ENCODE measurements at regions not wholly inside any gene's neighbourhood (a gene's known extent, or its start where the extent isn't known, plus 50 kb on each side); places are given as distances from the start of the nearest gene placed in this dataset.
"Not testable (repeated sequence)": the region's sequence is repeated elsewhere in the genome, so short reads cannot be mapped to it uniquely, and the experiment has no call there.

DNA sequence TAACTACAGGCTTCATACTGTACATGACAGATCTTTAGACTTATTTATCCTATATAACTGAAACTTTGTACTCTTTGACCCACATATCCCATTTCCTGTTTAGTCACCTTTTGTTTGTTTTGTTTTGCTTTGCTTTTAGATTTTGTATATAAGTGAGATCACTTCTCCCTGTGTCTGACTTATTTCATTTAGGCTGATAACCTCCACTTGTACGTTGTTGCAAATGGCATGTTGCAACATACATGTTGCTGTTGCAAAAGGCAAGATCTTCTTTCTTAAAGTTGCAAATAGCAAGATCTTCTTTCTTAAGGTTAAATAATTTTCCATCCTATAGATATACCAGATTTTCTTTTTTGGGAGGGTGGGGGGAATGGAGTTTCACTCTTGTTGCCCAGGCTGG, 341.5 kb downstream of the OTUD1 start:
- no peaks in the 10 kb centered on the region for H3K27me3 ChIP-seq
- H3K36me3 ChIP-seq, result no peaks in the 10 kb centered on the region
- H3K4me1 ChIP-seq, result no peaks in the 10 kb centered on the region
- H3K4me3 ChIP-seq, result no peak overlapping the region
- H3K27ac ChIP-seq, result no peak overlapping the region
- no peak for TF ChIP-seq EP300 (IDR thresholded peaks at IDR 0.05)
- TF ChIP-seq, protein P1, sequence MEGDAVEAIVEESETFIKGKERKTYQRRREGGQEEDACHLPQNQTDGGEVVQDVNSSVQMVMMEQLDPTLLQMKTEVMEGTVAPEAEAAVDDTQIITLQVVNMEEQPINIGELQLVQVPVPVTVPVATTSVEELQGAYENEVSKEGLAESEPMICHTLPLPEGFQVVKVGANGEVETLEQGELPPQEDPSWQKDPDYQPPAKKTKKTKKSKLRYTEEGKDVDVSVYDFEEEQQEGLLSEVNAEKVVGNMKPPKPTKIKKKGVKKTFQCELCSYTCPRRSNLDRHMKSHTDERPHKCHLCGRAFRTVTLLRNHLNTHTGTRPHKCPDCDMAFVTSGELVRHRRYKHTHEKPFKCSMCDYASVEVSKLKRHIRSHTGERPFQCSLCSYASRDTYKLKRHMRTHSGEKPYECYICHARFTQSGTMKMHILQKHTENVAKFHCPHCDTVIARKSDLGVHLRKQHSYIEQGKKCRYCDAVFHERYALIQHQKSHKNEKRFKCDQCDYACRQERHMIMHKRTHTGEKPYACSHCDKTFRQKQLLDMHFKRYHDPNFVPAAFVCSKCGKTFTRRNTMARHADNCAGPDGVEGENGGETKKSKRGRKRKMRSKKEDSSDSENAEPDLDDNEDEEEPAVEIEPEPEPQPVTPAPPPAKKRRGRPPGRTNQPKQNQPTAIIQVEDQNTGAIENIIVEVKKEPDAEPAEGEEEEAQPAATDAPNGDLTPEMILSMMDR (IDR thresholded peaks at IDR 0.05), result no peak
- no peak for TF ChIP-seq POLR2A (IDR thresholded peaks at IDR 0.05)
- TF ChIP-seq POLR2AphosphoS5 (IDR thresholded peaks at IDR 0.05), result no peak
- DNase-seq (ENCODE audit: low spot score in 2 of 2), result no peak
- H3K9me3 ChIP-seq, result no peaks in the 10 kb centered on the region
- WGBS, result 71% methylated on average over 1 of the region's 1 CpG

DNA sequence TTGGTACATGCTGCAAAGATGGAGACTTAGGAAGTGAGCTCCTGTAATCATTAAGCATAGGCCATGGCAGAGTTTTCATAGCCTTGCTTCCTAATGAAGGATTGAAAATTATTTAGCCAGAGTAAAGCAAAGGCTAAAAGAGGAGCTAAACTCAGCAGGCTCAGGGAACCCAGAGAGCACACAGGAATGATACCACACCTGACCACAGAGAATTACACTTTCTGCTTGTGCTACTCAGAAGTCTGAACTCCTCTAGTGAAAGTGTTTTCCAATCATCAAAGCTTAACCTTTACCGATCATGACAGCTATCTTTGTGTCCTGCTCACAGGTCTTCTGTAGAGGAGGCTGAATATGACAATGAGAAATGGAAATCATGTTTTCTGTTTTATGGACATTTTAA, 347.7 kb downstream of the OTUD1 start:
- H3K4me1 ChIP-seq, result no peaks in the 10 kb centered on the region
- no peaks in the 10 kb centered on the region for H3K9me3 ChIP-seq
- DNase-seq (ENCODE audit: low spot score in 2 of 2), result no peak
- TF ChIP-seq POLR2A (IDR thresholded peaks at IDR 0.05), result no peak
- TF ChIP-seq EP300 (IDR thresholded peaks at IDR 0.05), result no peak
- TF ChIP-seq POLR2AphosphoS5 (IDR thresholded peaks at IDR 0.05), result no peak
- TF ChIP-seq, protein P1 (IDR thresholded peaks at IDR 0.05), result no peak
- H3K27ac ChIP-seq, result no peak overlapping the region
- WGBS, result 97% methylated on average over 1 of the region's 1 CpG
- H3K27me3 ChIP-seq, result no peaks in the 10 kb centered on the region
- H3K4me3 ChIP-seq, result no peak overlapping the region
- no peaks in the 10 kb centered on the region for H3K36me3 ChIP-seq

DNA sequence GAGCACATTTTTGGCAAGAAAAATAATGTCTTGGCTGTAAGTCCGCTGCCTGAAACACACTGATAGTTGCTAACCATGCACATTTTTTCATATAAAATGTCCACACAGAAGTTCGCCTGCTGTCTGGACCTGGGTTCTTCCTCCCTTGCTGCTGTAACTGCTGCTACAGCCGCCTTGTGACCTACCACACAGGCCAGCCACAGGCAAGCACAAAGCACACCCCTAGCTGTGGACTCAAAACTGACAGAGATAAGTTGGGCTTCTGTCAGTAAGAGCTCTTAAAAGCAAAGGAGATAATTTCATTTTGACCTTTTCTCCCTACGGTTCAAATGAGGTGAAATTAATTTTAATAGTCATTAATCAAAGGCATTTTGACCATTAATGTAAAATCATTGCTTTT, 354.7 kb downstream of the OTUD1 start:
- no peak for DNase-seq (ENCODE audit: low spot score in 2 of 2)
- H3K27me3 ChIP-seq, result no peaks in the 10 kb centered on the region
- no peaks in the 10 kb centered on the region for H3K9me3 ChIP-seq
- 39% methylated on average over 4 of the region's 4 CpGs for WGBS
- no peak overlapping the region for H3K27ac ChIP-seq
- no peaks in the 10 kb centered on the region for H3K4me1 ChIP-seq
- TF ChIP-seq, protein P1 (IDR thresholded peaks at IDR 0.05), result no peak
- TF ChIP-seq POLR2AphosphoS5 (IDR thresholded peaks at IDR 0.05) (no peak), POLR2A (IDR thresholded peaks at IDR 0.05) (no peak), EP300 (IDR thresholded peaks at IDR 0.05) (no peak)
- H3K36me3 ChIP-seq, result no peaks in the 10 kb centered on the region
- H3K4me3 ChIP-seq, result no peak overlapping the region

DNA sequence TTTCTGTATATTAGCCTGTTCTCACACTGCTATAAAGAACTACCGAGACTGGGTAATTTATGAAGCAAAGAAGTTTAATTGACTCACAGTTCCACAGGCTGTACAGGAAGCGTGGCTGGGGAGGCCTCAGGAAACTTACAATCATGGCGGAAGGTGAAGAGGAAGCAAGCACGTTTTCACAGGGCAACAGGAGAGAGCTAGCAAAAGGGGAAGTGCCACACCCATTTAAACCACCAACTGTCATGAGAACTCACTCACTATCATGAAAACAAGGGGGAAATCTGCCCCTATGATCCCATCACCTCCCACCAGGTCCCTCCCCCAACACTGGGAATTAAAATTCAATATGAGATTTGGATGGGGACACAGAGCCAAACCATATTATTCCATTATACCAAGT, 358.6 kb downstream of the OTUD1 start:
- not testable (repeated sequence) for H3K9me3 ChIP-seq; H3K27ac ChIP-seq; H3K4me3 ChIP-seq; H3K27me3 ChIP-seq; H3K36me3 ChIP-seq; H3K4me1 ChIP-seq; DNase-seq (ENCODE audit: low spot score in 2 of 2)
- 77% methylated on average over 4 of the region's 4 CpGs for WGBS

DNA sequence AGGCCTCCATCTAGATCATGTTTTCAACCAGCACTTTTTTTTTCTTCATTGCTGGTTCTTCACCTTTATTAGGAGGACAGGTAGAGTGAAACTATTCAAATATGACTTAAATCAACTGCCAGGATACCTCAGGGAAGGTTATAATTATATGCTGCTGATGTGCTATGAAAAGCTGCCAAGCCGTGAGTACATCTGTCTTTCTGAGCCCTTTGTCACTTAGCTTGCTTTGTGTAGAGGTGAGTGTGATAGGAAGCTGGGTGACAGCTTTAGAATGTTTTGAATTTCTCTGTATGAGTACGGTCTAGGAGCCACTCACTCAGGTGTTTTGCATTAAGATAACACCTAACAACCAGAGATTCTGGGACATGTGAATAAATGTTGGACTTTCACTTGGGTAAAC, 365.2 kb downstream of the OTUD1 start:
- H3K4me1 ChIP-seq, result no peaks in the 10 kb centered on the region
- H3K36me3 ChIP-seq, result no peaks in the 10 kb centered on the region
- H3K9me3 ChIP-seq, result no peaks in the 10 kb centered on the region
- TF ChIP-seq, protein P1 (IDR thresholded peaks at IDR 0.05), result no peak
- no peak for TF ChIP-seq POLR2AphosphoS5 (IDR thresholded peaks at IDR 0.05)
- no peak for TF ChIP-seq EP300 (IDR thresholded peaks at IDR 0.05)
- TF ChIP-seq POLR2A (IDR thresholded peaks at IDR 0.05), result no peak
- no peaks in the 10 kb centered on the region for H3K27me3 ChIP-seq
- WGBS, result 50% methylated on average over 2 of the region's 2 CpGs
- no peak overlapping the region for H3K27ac ChIP-seq
- H3K4me3 ChIP-seq, result no peak overlapping the region
- no peak for DNase-seq (ENCODE audit: low spot score in 2 of 2)

DNA sequence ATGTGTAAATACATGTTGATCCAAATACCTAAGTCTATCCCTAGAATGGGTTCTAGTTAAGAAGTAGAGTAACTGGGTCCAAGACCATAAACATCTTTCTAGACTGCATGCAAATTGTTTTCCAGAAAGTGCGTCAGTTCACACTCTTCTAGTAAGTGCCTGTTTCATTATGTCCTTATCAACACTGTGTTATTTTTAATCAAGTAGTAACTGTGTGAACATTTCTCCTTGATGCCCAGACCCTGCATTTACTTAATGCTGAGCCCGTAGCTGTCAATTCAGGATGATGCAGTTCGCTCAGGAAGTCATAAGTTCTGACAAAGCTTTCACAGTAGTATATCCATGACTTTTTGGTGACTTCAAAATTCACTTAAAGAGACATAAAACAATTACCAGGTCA, 374.8 kb downstream of the OTUD1 start:
- Histone ChIP-seq H3K9me3 (no peaks in the 10 kb centered on the region), H3K4me3 (no peak overlapping the region), H3K36me3 (no peaks in the 10 kb centered on the region), H3K4me1 (no peaks in the 10 kb centered on the region), H3K27me3 (no peaks in the 10 kb centered on the region), H3K27ac (no peak overlapping the region)
- no peak for DNase-seq (ENCODE audit: low spot score in 2 of 2)
- 82% methylated on average over 3 of the region's 3 CpGs for WGBS
- TF ChIP-seq POLR2A (IDR thresholded peaks at IDR 0.05), result no peak
- TF ChIP-seq POLR2AphosphoS5 (IDR thresholded peaks at IDR 0.05), result no peak
- TF ChIP-seq, protein P1 (IDR thresholded peaks at IDR 0.05), result no peak
- no peak for TF ChIP-seq EP300 (IDR thresholded peaks at IDR 0.05)
